Trophoblast cell (in vitro differentiated cells and primary cell): ENCODE measurements at regions not wholly inside any gene's neighbourhood (a gene's known extent, or its start where the extent isn't known, plus 50 kb on each side); places are given as distances from the start of the nearest gene placed in this dataset.

Experiments used
- DNase-seq, 2 donors: peaks; one replicate each; pipeline ENCODE4 v3.0.0-alpha.2; 2016
- H2AFZ ChIP-seq: 2 replicates; pipeline ENCODE4 v1.6.1; 2013; ENCODE audit warnings: low read length, moderate library complexity, mild to moderate bottlenecking; ENCODE audit not compliant: insufficient read depth, poor library complexity
- H2AK5ac ChIP-seq: 2 replicates; pipeline ENCODE4 v1.6.1; 2013; ENCODE audit warnings: mild to moderate bottlenecking, low read length
- H2BK120ac ChIP-seq: 2 replicates; pipeline ENCODE4 v1.6.1; 2013; ENCODE audit warnings: low read length, mild to moderate bottlenecking, moderate library complexity; ENCODE audit not compliant: insufficient read depth, poor library complexity
- H2BK12ac ChIP-seq: 2 replicates; pipeline ENCODE4 v1.6.1; 2013; ENCODE audit warnings: mild to moderate bottlenecking, low read length, moderate library complexity
- H2BK5ac ChIP-seq: 2 replicates; pipeline ENCODE4 v1.6.1; 2013; ENCODE audit warnings: low read length, low read depth, moderate library complexity, mild to moderate bottlenecking; ENCODE audit not compliant: poor library complexity
- H3K14ac ChIP-seq: 2 replicates; pipeline ENCODE4 v1.6.1; 2013; ENCODE audit warnings: mild to moderate bottlenecking, low read length
- H3K18ac ChIP-seq: 2 replicates; pipeline ENCODE4 v1.6.1; 2013; ENCODE audit warnings: mild to moderate bottlenecking, low read length
- H3K23ac ChIP-seq: 2 replicates; pipeline ENCODE4 v1.6.1; 2013; ENCODE audit warnings: low read length
- H3K27ac ChIP-seq: 2 replicates; pipeline ENCODE4 v1.5.1; 2013; ENCODE audit warnings: low read depth, mild to moderate bottlenecking, inconsistent platforms, low read length, moderate library complexity
- H3K27me3 ChIP-seq: 2 replicates; pipeline ENCODE4 v1.6.1; 2013; ENCODE audit warnings: inconsistent platforms, mild to moderate bottlenecking, low read length, moderate library complexity; ENCODE audit not compliant: insufficient read depth
- H3K36me3 ChIP-seq, 2 experiments: 1 replicate in 1 of 2; 2 replicates in 1 of 2; pipeline ENCODE4 v1.6.1; 2013; ENCODE audit warnings: low read length in 2 of 2, mild to moderate bottlenecking in 2 of 2, moderate library complexity in 1 of 2; ENCODE audit not compliant: insufficient read depth in 2 of 2, control insufficient read depth in 1 of 2
- H3K4ac ChIP-seq: 2 replicates; pipeline ENCODE4 v1.6.1; 2013; ENCODE audit warnings: low read depth, mild to moderate bottlenecking, low read length, moderate library complexity
- H3K4me1 ChIP-seq, 2 experiments: 1 replicate in 1 of 2; 2 replicates in 1 of 2; pipeline ENCODE4 v1.6.1; 2013; ENCODE audit warnings: low read length in 2 of 2, mild to moderate bottlenecking in 2 of 2, moderate library complexity in 1 of 2; ENCODE audit not compliant: insufficient read depth in 2 of 2, control insufficient read depth in 1 of 2
- H3K4me2 ChIP-seq: 2 replicates; pipeline ENCODE4 v1.6.1; 2013; ENCODE audit warnings: inconsistent platforms, mild to moderate bottlenecking, low read length, moderate library complexity
- H3K4me3 ChIP-seq: 2 replicates; pipeline ENCODE4 v1.5.1; 2013; ENCODE audit warnings: mild to moderate bottlenecking, low read depth, low read length, inconsistent platforms
- H3K79me1 ChIP-seq: one replicate; pipeline ENCODE4 v1.6.1; 2013; ENCODE audit warnings: low read length
- H3K79me2 ChIP-seq: 2 replicates; pipeline ENCODE4 v1.6.1; 2013; ENCODE audit warnings: low read length, mild to moderate bottlenecking; ENCODE audit not compliant: control insufficient read depth, insufficient read depth, poor library complexity
- H3K9ac ChIP-seq: 2 replicates; pipeline ENCODE4 v1.6.1; 2013; ENCODE audit warnings: mild to moderate bottlenecking, low read length
- H3K9me3 ChIP-seq: 2 replicates; pipeline ENCODE4 v1.6.1; 2013; ENCODE audit warnings: low read depth, mild to moderate bottlenecking, control low read depth, inconsistent platforms, low read length; ENCODE audit not compliant: insufficient read depth
- H4K12ac ChIP-seq: 2 replicates; pipeline ENCODE4 v1.6.1; 2013; ENCODE audit warnings: low read depth, mild to moderate bottlenecking, low read length, moderate library complexity
- H4K8ac ChIP-seq: 2 replicates; pipeline ENCODE4 v1.6.1; 2013; ENCODE audit warnings: low read depth, mild to moderate bottlenecking, low read length, moderate library complexity
- H4K91ac ChIP-seq: one replicate; pipeline ENCODE4 v1.6.1; 2013; ENCODE audit warnings: low read depth, mild to moderate bottlenecking, low read length, moderate library complexity
- WGBS: extraction: QIAGEN DNeasy Blood & Tissue Kit; methylation state at CpG from one replicate; pipeline ENCODE4 v1.1.7; 2013; ENCODE audit warnings: missing lambda C conversion rate; ENCODE audit not compliant: insufficient read length, insufficient coverage; ENCODE audit errors: extremely low coverage; 5-methylcytosine and 5-hydroxymethylcytosine counted together

DNA sequence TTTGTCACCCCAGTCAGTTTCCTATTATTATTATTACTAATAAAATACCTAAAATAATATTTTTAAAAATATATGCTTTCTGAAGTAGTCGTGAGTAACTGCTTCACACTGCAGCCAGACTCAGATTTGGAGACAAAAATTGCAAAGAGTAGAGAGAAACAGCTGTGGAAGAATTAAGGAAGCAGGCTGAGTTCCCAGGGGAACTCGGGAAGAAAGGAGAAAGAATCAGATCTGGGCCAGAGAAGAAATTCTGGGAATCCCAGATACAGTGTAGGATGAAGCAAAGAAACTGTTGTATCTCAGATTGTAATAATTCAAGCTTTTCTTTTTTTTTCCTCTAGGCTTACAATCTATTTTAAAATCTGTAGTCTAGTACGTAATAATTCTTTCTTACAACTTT lies 182.3 kb downstream of the FTCDNL1 start:
- Histone ChIP-seq H3K36me3 (no peaks in the 10 kb centered on the region), H2AFZ (no peak overlapping the region), H3K9me3 (no peaks in the 10 kb centered on the region), H3K79me2 (no peaks in the 10 kb centered on the region), H4K91ac (no peak overlapping the region), H2BK12ac (no peak overlapping the region), H4K12ac (no peak overlapping the region), H3K23ac (no peak overlapping the region), H3K4me2 (no peak overlapping the region), H3K27me3 (no peaks in the 10 kb centered on the region), H3K4me3 (no peak overlapping the region), H3K18ac (no peak overlapping the region), H3K27ac (no peak overlapping the region), H4K8ac (no peak overlapping the region), H3K79me1 (no peaks in the 10 kb centered on the region), H3K9ac (no peak overlapping the region), H3K4me1 (no peaks in the 10 kb centered on the region), H2BK120ac (no peak overlapping the region), H2AK5ac (no peak overlapping the region), H3K4ac (no peak overlapping the region), H2BK5ac (no peak overlapping the region), H3K14ac (no peak overlapping the region)
- no CpG with 5 or more reads among the region's 3 CpGs for WGBS
- no peak for DNase-seq

- peaks cover 2% of the 10 kb centered on the region for H3K9me3 ChIP-seq
- H3K79me2 ChIP-seq: no peaks in the 10 kb centered on the region
- H2BK5ac ChIP-seq: no peak overlapping the region
- H4K12ac ChIP-seq: no peak overlapping the region
- no peak overlapping the region for H2BK12ac ChIP-seq
- H3K4ac ChIP-seq: no peak overlapping the region
- no peak overlapping the region for H2AK5ac ChIP-seq
- no peaks in the 10 kb centered on the region for H3K4me1 ChIP-seq
- H3K27ac ChIP-seq: no peak overlapping the region
- WGBS: no CpG with 5 or more reads among the region's 6 CpGs
- H4K91ac ChIP-seq: no peak overlapping the region
- H3K27me3 ChIP-seq: no peaks in the 10 kb centered on the region
- no peak overlapping the region for H3K23ac ChIP-seq
- H3K4me2 ChIP-seq: no peak overlapping the region
- peak; percentile 5 to 70 for DNase-seq
- no peak overlapping the region for H3K18ac ChIP-seq
- H2AFZ ChIP-seq: no peak overlapping the region
- H3K4me3 ChIP-seq: no peak overlapping the region
- no peak overlapping the region for H2BK120ac ChIP-seq
- H4K8ac ChIP-seq: no peak overlapping the region
- H3K9ac ChIP-seq: no peak overlapping the region
- H3K14ac ChIP-seq: no peak overlapping the region
- no peaks in the 10 kb centered on the region for H3K79me1 ChIP-seq
- H3K36me3 ChIP-seq: no peaks in the 10 kb centered on the region
These were observed 187.8 kb downstream of the FTCDNL1 start for GRCh38 chr2:199663157-199663556.

- H3K79me2 ChIP-seq: no peaks in the 10 kb centered on the region
- H2BK12ac ChIP-seq: no peak overlapping the region
- no peak overlapping the region for H2BK5ac ChIP-seq
- H2AFZ ChIP-seq: no peak overlapping the region
- no peak overlapping the region for H3K27ac ChIP-seq
- H3K4ac ChIP-seq: no peak overlapping the region
- H3K9ac ChIP-seq: no peak overlapping the region
- no peak overlapping the region for H4K91ac ChIP-seq
- H3K14ac ChIP-seq: no peak overlapping the region
- no peak overlapping the region for H3K18ac ChIP-seq
- no peaks in the 10 kb centered on the region for H3K27me3 ChIP-seq
- H3K79me1 ChIP-seq: no peaks in the 10 kb centered on the region
- no peak for DNase-seq
- no peak overlapping the region for H4K12ac ChIP-seq
- H2BK120ac ChIP-seq: no peak overlapping the region
- H3K4me3 ChIP-seq: no peak overlapping the region
- no peaks in the 10 kb centered on the region for H3K4me1 ChIP-seq
- H2AK5ac ChIP-seq: no peak overlapping the region
- no peak overlapping the region for H3K23ac ChIP-seq
- no CpG with 5 or more reads among the region's 8 CpGs for WGBS
- peaks cover 2% of the 10 kb centered on the region for H3K9me3 ChIP-seq
- H3K4me2 ChIP-seq: no peak overlapping the region
- H4K8ac ChIP-seq: no peak overlapping the region
- no peaks in the 10 kb centered on the region for H3K36me3 ChIP-seq
These were observed 188.7 kb downstream of the FTCDNL1 start for GRCh38 chr2:199662255-199662654.

DNA sequence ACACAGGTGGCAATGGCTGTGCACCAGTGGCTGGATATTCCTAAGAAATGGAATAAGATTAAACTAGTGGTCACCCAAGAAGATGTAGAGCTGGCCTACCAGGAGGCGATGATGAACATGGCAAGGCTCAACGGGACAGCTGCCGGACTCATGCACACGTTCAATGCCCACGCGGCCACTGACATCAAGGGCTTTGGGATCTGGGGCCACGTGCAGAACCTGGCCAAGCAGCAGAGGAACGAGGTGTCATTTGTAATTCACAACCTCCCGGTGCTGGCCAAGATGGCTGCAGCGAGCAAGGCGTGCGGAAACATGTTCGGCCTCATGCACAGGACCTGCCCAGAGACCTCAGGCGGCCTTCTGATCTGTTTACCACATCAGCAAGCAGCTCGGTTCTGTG lies 190.8 kb downstream of the FTCDNL1 start:
- H3K9me3 ChIP-seq: peaks cover 2% of the 10 kb centered on the region
- no peak overlapping the region for H3K14ac ChIP-seq
- WGBS: no CpG with 5 or more reads among the region's 15 CpGs
- no peak overlapping the region for H2AK5ac ChIP-seq
- no peak overlapping the region for H3K18ac ChIP-seq
- no peak overlapping the region for H3K23ac ChIP-seq
- DNase-seq: no peak
- H2BK12ac ChIP-seq: no peak overlapping the region
- H3K4me3 ChIP-seq: peak overlapping the region; percentile 15
- H3K79me2 ChIP-seq: no peaks in the 10 kb centered on the region
- H2BK5ac ChIP-seq: no peak overlapping the region
- no peak overlapping the region for H3K27ac ChIP-seq
- no peak overlapping the region for H4K8ac ChIP-seq
- H2BK120ac ChIP-seq: no peak overlapping the region
- no peaks in the 10 kb centered on the region for H3K4me1 ChIP-seq
- H3K27me3 ChIP-seq: no peaks in the 10 kb centered on the region
- no peak overlapping the region for H3K9ac ChIP-seq
- H3K4me2 ChIP-seq: no peak overlapping the region
- no peak overlapping the region for H4K91ac ChIP-seq
- no peaks in the 10 kb centered on the region for H3K36me3 ChIP-seq
- no peak overlapping the region for H3K4ac ChIP-seq
- H4K12ac ChIP-seq: no peak overlapping the region
- no peaks in the 10 kb centered on the region for H3K79me1 ChIP-seq
- H2AFZ ChIP-seq: no peak overlapping the region
